ENCODE measurements at regions not wholly inside any gene's neighbourhood (a gene's known extent, or its start where the extent isn't known, plus 50 kb on each side); places are given as distances from the start of the nearest gene placed in this dataset.

DNA sequence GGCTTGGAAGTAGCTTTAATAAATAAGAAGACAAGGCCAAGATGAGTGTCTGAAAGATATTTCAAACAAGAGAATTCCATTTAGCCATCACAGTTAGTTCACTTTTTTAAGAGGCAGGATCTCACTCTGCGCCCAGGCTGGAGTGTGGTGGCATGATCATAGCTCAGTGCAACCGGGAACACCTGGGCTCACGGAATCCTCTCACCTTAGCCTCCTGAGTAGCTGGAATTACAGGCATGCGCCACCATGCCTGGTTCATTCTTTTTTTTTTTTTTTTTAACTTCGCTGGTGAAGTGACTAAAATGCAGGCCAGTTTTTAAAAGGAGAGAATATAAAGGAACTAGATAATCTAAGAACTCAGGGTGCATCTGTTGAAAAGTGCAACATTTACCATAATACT is 200.3 kb downstream of the KCTD12 start:
- no peaks in the 10 kb centered on the region for H3K36me3 ChIP-seq (ENCODE audit: control insufficient read depth, insufficient read depth, low read length)
- TF ChIP-seq, protein P1, sequence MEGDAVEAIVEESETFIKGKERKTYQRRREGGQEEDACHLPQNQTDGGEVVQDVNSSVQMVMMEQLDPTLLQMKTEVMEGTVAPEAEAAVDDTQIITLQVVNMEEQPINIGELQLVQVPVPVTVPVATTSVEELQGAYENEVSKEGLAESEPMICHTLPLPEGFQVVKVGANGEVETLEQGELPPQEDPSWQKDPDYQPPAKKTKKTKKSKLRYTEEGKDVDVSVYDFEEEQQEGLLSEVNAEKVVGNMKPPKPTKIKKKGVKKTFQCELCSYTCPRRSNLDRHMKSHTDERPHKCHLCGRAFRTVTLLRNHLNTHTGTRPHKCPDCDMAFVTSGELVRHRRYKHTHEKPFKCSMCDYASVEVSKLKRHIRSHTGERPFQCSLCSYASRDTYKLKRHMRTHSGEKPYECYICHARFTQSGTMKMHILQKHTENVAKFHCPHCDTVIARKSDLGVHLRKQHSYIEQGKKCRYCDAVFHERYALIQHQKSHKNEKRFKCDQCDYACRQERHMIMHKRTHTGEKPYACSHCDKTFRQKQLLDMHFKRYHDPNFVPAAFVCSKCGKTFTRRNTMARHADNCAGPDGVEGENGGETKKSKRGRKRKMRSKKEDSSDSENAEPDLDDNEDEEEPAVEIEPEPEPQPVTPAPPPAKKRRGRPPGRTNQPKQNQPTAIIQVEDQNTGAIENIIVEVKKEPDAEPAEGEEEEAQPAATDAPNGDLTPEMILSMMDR (IDR thresholded peaks at IDR 0.05; ENCODE audit: insufficient read depth, low read length, poor library complexity, severe bottlenecking), result no peak
- no peak overlapping the region for H3K4me3 ChIP-seq (replicated peaks; ENCODE audit: low read depth, low read length)
- no peak for DNase-seq (ENCODE audit: extremely low read depth, insufficient read length)
- H3K27me3 ChIP-seq (replicated peaks; ENCODE audit: control insufficient read depth, insufficient read depth, low read length), result no peaks in the 10 kb centered on the region

- Histone ChIP-seq H3K4me3 (replicated peaks; ENCODE audit: low read depth, low read length) (no peak overlapping the region), H3K27me3 (replicated peaks; ENCODE audit: control insufficient read depth, insufficient read depth, low read length) (no peaks in the 10 kb centered on the region), H3K36me3 (ENCODE audit: control insufficient read depth, insufficient read depth, low read length) (no peaks in the 10 kb centered on the region)
- no peak for DNase-seq (ENCODE audit: extremely low read depth, insufficient read length)
- TF ChIP-seq, protein P1 (IDR thresholded peaks at IDR 0.05; ENCODE audit: insufficient read depth, low read length, poor library complexity, severe bottlenecking), result no peak
Observed at GRCh38 chr13:76684336-76684735, 201.9 kb downstream of the KCTD12 start.

DNA sequence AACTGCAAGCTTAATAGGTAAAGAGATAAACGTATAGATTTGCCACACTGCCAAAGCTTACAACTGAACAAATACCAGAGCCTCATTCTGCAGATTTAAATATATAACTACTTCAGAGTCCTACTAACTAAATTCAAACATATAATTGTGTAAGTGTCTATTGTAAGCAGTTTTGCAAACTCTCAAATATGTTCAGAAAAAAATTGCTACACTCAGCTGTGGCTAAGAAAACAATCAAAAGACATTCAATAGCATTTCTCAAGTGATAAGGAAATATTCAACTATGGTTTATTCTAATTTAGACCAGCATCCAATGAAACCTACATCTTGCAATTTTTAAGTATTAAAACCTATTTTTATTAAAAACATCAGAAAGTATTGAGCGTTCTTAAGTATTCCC is 202.4 kb downstream of the KCTD12 start:
- TF ChIP-seq, protein P1 (IDR thresholded peaks at IDR 0.05; ENCODE audit: insufficient read depth, low read length, poor library complexity, severe bottlenecking), result no peak
- Histone ChIP-seq H3K27me3 (replicated peaks; ENCODE audit: control insufficient read depth, insufficient read depth, low read length) (no peaks in the 10 kb centered on the region), H3K36me3 (ENCODE audit: control insufficient read depth, insufficient read depth, low read length) (no peaks in the 10 kb centered on the region), H3K4me3 (replicated peaks; ENCODE audit: low read depth, low read length) (no peak overlapping the region)
- DNase-seq (ENCODE audit: extremely low read depth, insufficient read length), result no peak

DNA sequence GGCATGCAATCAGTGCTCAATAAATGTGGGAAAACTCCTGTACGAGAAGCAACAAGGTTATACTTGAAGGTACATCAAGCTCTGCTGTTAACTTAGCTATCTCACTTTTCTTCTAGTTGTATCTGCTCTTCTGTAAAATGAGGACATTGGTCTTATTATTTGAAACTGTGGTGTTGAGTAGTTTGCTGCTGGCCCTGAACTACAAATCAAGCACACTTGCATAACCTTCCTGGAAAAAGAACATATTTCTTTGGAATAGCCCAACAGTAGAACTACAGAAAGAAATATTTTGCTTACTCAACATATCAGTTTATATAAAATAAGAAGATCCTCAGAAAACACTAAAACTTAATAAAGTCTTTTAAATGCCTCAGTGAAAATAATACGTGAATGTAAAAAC is 203.0 kb downstream of the KCTD12 start:
- Histone ChIP-seq H3K27me3 (replicated peaks; ENCODE audit: control insufficient read depth, insufficient read depth, low read length) (no peaks in the 10 kb centered on the region), H3K4me3 (replicated peaks; ENCODE audit: low read depth, low read length) (no peak overlapping the region), H3K36me3 (ENCODE audit: control insufficient read depth, insufficient read depth, low read length) (no peaks in the 10 kb centered on the region)
- DNase-seq (ENCODE audit: extremely low read depth, insufficient read length), result no peak
- TF ChIP-seq, protein P1 (IDR thresholded peaks at IDR 0.05; ENCODE audit: insufficient read depth, low read length, poor library complexity, severe bottlenecking), result no peak

GRCh38 chr13:76680112-76680511 is 206.1 kb downstream of the KCTD12 start:
- H3K4me3 ChIP-seq (replicated peaks; ENCODE audit: low read depth, low read length), result no peak overlapping the region
- no peaks in the 10 kb centered on the region for H3K36me3 ChIP-seq (ENCODE audit: control insufficient read depth, insufficient read depth, low read length)

GRCh38 chr13:76677043-76677442 is 209.2 kb downstream of the KCTD12 start:
- Histone ChIP-seq H3K36me3 (ENCODE audit: control insufficient read depth, insufficient read depth, low read length) (no peaks in the 10 kb centered on the region), H3K4me3 (replicated peaks; ENCODE audit: low read depth, low read length) (no peak overlapping the region), H3K27me3 (replicated peaks; ENCODE audit: control insufficient read depth, insufficient read depth, low read length) (no peaks in the 10 kb centered on the region)
- no peak for DNase-seq (ENCODE audit: extremely low read depth, insufficient read length)
- TF ChIP-seq, protein P1 (IDR thresholded peaks at IDR 0.05; ENCODE audit: insufficient read depth, low read length, poor library complexity, severe bottlenecking), result no peak

More at GRCh38 chr13:76680112-76680511, 206.1 kb downstream of the KCTD12 start:
- no peak for DNase-seq (ENCODE audit: extremely low read depth, insufficient read length)
- TF ChIP-seq, protein P1 (IDR thresholded peaks at IDR 0.05; ENCODE audit: insufficient read depth, low read length, poor library complexity, severe bottlenecking), result no peak
- no peaks in the 10 kb centered on the region for H3K27me3 ChIP-seq (replicated peaks; ENCODE audit: control insufficient read depth, insufficient read depth, low read length)

Measured in GM06990 (cell line).